SH-SY5Y (cell line): ENCODE measurements at regions not wholly inside any gene's neighbourhood (a gene's known extent, or its start where the extent isn't known, plus 50 kb on each side); places are given as distances from the start of the nearest gene placed in this dataset.

Source experiments
- GATA2 ChIP-seq: IDR thresholded peaks from 2 replicates; pipeline ENCODE4 v1.6.1; 2011; ENCODE audit warnings: mild to moderate bottlenecking, low read depth, low read length
- GATA3 ChIP-seq: IDR thresholded peaks from 2 replicates; pipeline ENCODE4 v1.6.1; 2011; ENCODE audit warnings: low read depth, mild to moderate bottlenecking, low read length, moderate library complexity

- TF ChIP-seq GATA2 (no peak), GATA3 (no peak)
These were observed 66.2 kb upstream of the GAS1 start for GRCh38 chr9:87013490-87013889.
